ENCODE measurements at regions not wholly inside any gene's neighbourhood (a gene's known extent, or its start where the extent isn't known, plus 50 kb on each side); places are given as distances from the start of the nearest gene placed in this dataset.

DNA sequence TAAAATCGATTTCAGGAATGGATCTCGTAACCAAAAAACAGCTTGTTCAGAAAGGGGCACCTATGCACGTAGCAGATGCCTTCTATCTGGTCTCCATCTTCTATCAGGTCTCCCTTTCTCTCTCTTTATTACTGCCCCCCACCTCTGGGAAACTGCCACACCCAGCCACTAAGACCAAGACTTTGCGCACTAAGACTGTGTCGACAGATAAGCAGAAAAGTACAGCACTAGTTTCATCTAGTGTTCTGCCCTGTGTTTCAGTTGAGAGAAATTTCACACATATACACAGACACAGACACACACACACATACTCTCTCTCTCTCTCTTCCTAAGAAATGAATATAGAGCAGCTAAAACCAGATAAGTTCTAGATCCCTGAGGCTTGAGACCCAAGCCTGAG, 210.1 kb upstream of the MAP3K1 start:
- intact Hi-C loops (cut with micrococcal nuclease): no loop called here
- no TSS peak for BruUV-seq (replicated peaks)
- no peaks in the 10 kb centered on the region for H3K36me3 Mint-ChIP-seq (ENCODE audit: insufficient read depth, unreplicated experiment)
- no peak for DNase-seq (ENCODE audit: unreplicated experiment)
- TF ChIP-seq, protein P1, sequence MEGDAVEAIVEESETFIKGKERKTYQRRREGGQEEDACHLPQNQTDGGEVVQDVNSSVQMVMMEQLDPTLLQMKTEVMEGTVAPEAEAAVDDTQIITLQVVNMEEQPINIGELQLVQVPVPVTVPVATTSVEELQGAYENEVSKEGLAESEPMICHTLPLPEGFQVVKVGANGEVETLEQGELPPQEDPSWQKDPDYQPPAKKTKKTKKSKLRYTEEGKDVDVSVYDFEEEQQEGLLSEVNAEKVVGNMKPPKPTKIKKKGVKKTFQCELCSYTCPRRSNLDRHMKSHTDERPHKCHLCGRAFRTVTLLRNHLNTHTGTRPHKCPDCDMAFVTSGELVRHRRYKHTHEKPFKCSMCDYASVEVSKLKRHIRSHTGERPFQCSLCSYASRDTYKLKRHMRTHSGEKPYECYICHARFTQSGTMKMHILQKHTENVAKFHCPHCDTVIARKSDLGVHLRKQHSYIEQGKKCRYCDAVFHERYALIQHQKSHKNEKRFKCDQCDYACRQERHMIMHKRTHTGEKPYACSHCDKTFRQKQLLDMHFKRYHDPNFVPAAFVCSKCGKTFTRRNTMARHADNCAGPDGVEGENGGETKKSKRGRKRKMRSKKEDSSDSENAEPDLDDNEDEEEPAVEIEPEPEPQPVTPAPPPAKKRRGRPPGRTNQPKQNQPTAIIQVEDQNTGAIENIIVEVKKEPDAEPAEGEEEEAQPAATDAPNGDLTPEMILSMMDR (IDR thresholded peaks at IDR 0.05; ENCODE audit: unreplicated experiment): no peak
- ChIA-PET CTCF (interaction anchor here (0.6 to 1.0 kb wide), 3 partner anchors 11 to 236 kb away, joined by 3 to 4 read pairs (median 3); no protein-coding TSS in a partner anchor), POLR2A (interaction anchor here (1.0 kb wide), 1 partner anchor 13 kb away, joined by 3 read pairs; no protein-coding TSS in a partner anchor)
- no peak overlapping the region for H3K27ac Mint-ChIP-seq (ENCODE audit: low read depth, unreplicated experiment)
- H3K9me3 Mint-ChIP-seq (ENCODE audit: unreplicated experiment): no peaks in the 10 kb centered on the region
- H3K4me3 Mint-ChIP-seq (ENCODE audit: unreplicated experiment): no peak overlapping the region
- H3K4me1 Mint-ChIP-seq (ENCODE audit: insufficient read depth, unreplicated experiment): peaks cover 12% of the 10 kb centered on the region
- no peaks in the 10 kb centered on the region for H3K27me3 Mint-ChIP-seq (ENCODE audit: insufficient read depth, unreplicated experiment)

DNA sequence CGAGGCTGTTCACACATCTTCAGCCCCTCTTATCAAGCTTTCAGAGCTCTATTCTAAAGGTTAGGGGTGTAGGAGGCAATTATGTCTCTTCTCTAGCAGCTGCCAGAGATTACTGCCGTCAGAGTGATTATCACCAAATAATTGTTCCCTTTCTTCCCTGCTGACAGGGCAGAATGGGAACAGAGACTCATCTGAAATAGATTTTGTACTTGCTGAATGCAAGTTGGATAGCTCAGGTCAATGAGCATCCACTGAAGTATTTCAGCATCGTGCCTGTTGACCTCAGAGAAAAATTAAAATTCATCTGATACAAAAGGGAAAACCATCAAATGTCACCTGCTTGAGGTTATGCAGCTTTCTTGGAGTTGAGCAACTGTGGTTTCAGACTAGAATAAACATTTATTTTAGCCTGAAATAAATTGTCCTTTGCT, 213.7 kb upstream of the MAP3K1 start:
- intact Hi-C loops (cut with micrococcal nuclease): no loop called here
- H3K4me1 Mint-ChIP-seq (ENCODE audit: insufficient read depth, unreplicated experiment): no peaks in the 10 kb centered on the region
- no TSS peak for BruUV-seq (replicated peaks)
- TF ChIP-seq, protein P1 (IDR thresholded peaks at IDR 0.05; ENCODE audit: unreplicated experiment): no peak
- no peak overlapping the region for H3K4me3 Mint-ChIP-seq (ENCODE audit: unreplicated experiment)
- no peaks in the 10 kb centered on the region for H3K36me3 Mint-ChIP-seq (ENCODE audit: insufficient read depth, unreplicated experiment)
- POLR2A ChIA-PET: no interaction called here
- no peaks in the 10 kb centered on the region for H3K9me3 Mint-ChIP-seq (ENCODE audit: unreplicated experiment)
- CTCF ChIA-PET: no interaction called here
- no peak overlapping the region for H3K27ac Mint-ChIP-seq (ENCODE audit: low read depth, unreplicated experiment)
- no peak for DNase-seq (ENCODE audit: unreplicated experiment)
- H3K27me3 Mint-ChIP-seq (ENCODE audit: insufficient read depth, unreplicated experiment): no peaks in the 10 kb centered on the region

DNA sequence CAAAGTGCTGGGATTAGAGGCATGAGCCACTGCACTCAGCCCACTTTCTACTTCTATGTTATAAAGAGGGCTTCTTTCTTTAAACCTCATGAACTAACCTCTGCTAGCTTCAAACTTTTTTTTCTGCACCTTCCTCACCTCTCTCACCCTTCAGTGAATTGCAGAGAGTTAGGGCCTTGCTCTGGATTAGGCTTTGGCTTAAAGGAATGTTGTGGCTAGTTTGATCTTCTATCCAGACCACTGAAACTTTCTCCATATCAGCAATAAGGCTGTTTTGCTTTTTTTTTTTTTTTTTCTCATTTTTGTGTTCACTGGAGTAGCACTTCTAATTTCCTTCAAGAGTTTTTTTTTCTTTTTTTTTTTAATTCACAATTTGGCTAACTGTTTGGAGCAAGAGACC, 216.4 kb upstream of the MAP3K1 start:
- TF ChIP-seq, protein P1 (IDR thresholded peaks at IDR 0.05; ENCODE audit: unreplicated experiment): no peak
- no peak overlapping the region for H3K27ac Mint-ChIP-seq (ENCODE audit: low read depth, unreplicated experiment)
- no peaks in the 10 kb centered on the region for H3K4me1 Mint-ChIP-seq (ENCODE audit: insufficient read depth, unreplicated experiment)
- no peaks in the 10 kb centered on the region for H3K27me3 Mint-ChIP-seq (ENCODE audit: insufficient read depth, unreplicated experiment)
- intact Hi-C loops (cut with micrococcal nuclease): no loop called here
- ChIA-PET POLR2A (interaction anchor here (0.6 kb wide), 1 partner anchor 291 kb away, joined by 3 read pairs; no protein-coding TSS in a partner anchor), CTCF (interaction anchor here (0.7 kb wide), 1 partner anchor 1072 kb away, joined by 3 read pairs; no protein-coding TSS in a partner anchor)
- no peak overlapping the region for H3K4me3 Mint-ChIP-seq (ENCODE audit: unreplicated experiment)
- H3K36me3 Mint-ChIP-seq (ENCODE audit: insufficient read depth, unreplicated experiment): no peaks in the 10 kb centered on the region
- no TSS peak for BruUV-seq (replicated peaks)
- H3K9me3 Mint-ChIP-seq (ENCODE audit: unreplicated experiment): no peaks in the 10 kb centered on the region
- no peak for DNase-seq (ENCODE audit: unreplicated experiment)

DNA sequence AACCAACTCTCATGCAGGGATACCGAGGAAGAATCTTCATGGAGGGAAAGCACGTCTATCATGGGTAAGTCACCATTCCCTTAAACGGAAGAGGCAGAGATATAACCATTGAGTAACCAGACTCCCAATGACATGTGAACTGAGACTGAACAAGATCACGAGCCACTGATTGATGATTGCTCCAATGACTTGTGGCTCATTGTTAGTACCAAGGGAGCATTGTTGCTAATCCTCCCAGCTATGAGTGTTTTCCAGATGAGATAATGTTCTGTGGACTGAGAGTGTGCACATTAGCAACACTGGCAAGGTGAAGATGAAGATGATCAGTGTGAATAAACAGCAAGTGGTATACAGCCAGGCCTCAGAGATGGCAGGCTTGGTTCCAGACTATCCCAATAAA, 219.2 kb upstream of the MAP3K1 start:
- Mint-ChIP-seq H3K27me3 (ENCODE audit: insufficient read depth, unreplicated experiment) (no peaks in the 10 kb centered on the region), H3K4me1 (ENCODE audit: insufficient read depth, unreplicated experiment) (no peaks in the 10 kb centered on the region), H3K9me3 (ENCODE audit: unreplicated experiment) (no peaks in the 10 kb centered on the region), H3K36me3 (ENCODE audit: insufficient read depth, unreplicated experiment) (no peaks in the 10 kb centered on the region), H3K27ac (ENCODE audit: low read depth, unreplicated experiment) (no peak overlapping the region), H3K4me3 (ENCODE audit: unreplicated experiment) (no peak overlapping the region)
- ChIA-PET POLR2A (no interaction called here), CTCF (interaction anchor here (0.6 to 0.7 kb wide), 2 partner anchors 10 to 327 kb away, joined by 3 to 6 read pairs; no protein-coding TSS in a partner anchor)
- TF ChIP-seq, protein P1 (IDR thresholded peaks at IDR 0.05; ENCODE audit: unreplicated experiment): no peak
- no peak for DNase-seq (ENCODE audit: unreplicated experiment)
- BruUV-seq (replicated peaks): no TSS peak
- intact Hi-C loops (cut with micrococcal nuclease): no loop called here

Data from MCF 10A (cell line).